Pancreas (tissue), 10 donors: ENCODE measurements at regions not wholly inside any gene's neighbourhood (a gene's known extent, or its start where the extent isn't known, plus 50 kb on each side); places are given as distances from the start of the nearest gene placed in this dataset.
"Not testable (repeated sequence)": the region's sequence is repeated elsewhere in the genome, so short reads cannot be mapped to it uniquely, and the experiment has no call there.

Experiments
- ATAC-seq, 4 donors: fragments of 200-7000 bp; cut with Tn5 transposase; one replicate each; pipeline versions ENCODE4 v1.8.0 to v1.9.1; 2020; ENCODE audit warnings: mild to moderate bottlenecking in 4 of 4, moderate library complexity in 4 of 4
- DNase-seq, 6 donors: peaks; one replicate each; pipeline ENCODE4 v3.0.0-alpha.2; 2020
- FAIRE-seq: peaks from 2 replicates; lab custom pipeline; 2012; peaks lifted over from hg19 to GRCh38; lab: Jason Lieb, UNC
- H3K27ac ChIP-seq, 4 donors: fragments of 200-600 bp; sonication (generic); 1 replicate in 3 of 4; 2 replicates in 1 of 4; pipeline versions ENCODE4 v1.5.0 to v1.8.0; 2020
- H3K27me3 ChIP-seq, 4 donors: fragments of 200-600 bp; one replicate each; pipeline ENCODE4 v1.8.0; 2021
- H3K36me3 ChIP-seq, 3 donors: fragments of 200-600 bp; sonication (generic) in 1 of 3; one replicate each; pipeline versions ENCODE4 v1.5.0 to v1.8.0; 2020 to 2021
- H3K4me1 ChIP-seq, 3 donors: fragments of 200-600 bp; one replicate each; pipeline ENCODE4 v1.8.0; 2021
- H3K4me3 ChIP-seq, 4 donors: fragments of 200-600 bp; sonication (generic) in 2 of 4; one replicate each; pipeline versions ENCODE4 v1.5.0 to v1.8.0; 2020 to 2021
- H3K9me3 ChIP-seq, 4 donors: fragments of 200-600 bp; one replicate each; pipeline ENCODE4 v1.8.0; 2021
- CTCF ChIP-seq, 4 donors: fragments of 200-600 bp; sonication (generic) in 3 of 4; IDR thresholded peaks; one replicate each; pipeline versions ENCODE4 v1.5.0 to v1.8.0; 2021; ENCODE audit warnings: antibody characterized with exemption in 4 of 4
- WGBS, 2 donors: extraction: QIAGEN DNeasy Blood & Tissue Kit; methylation state at CpG; one replicate each; pipeline ENCODE4 v1.1.7; 2013; 5-methylcytosine and 5-hydroxymethylcytosine counted together
- intact Hi-C, 3 donors: fragments of 100-400 bp; cut with DNase I; formaldehyde crosslinking; loops; one replicate each; pipeline versions ENCODE4 v1.11.1 to v1.14.2; 2022
- donor health status: healthy with polysubstance abuse.
- donor health status: DM: no; HTN: no; CAD: no; lungs with moderate emphysema.
- donor health status: DM: no; HTN: no; CAD: no.
- donor health status: control.
- donor health status: control.
- donor health status: Bipolar disorder and iron deficiency.
- donor health status: DM: yes; HTN: yes; CAD: no.
- donor health status: DM: no; HTN: no; CAD: no.
- donor health status: DM: no; HTN: no; CAD: no.
- donor health status: DM: yes; HTN: yes; CAD: no.

DNA sequence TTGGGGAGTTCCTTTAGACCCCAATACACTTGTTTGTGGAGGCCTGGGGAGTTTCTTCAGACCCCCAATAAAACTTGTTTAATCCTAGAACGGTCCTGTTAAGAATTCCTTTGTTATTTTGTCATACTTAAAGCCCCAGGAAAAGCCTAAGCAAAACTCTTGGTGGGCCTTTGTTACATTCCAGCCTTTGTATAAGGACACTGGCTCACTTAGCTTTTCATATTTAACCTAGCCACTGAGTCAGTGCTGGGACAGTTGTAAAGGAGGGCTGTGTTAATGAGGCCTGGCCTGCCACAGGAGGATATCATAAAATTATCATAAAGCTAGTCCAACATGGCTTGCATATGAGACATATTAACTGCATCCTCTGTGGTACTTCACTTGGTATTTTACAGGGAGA, 760.1 kb downstream of the ZNF385D start:
- Histone ChIP-seq H3K4me1 (no peaks in the 10 kb centered on the region), H3K27me3 (no peaks in the 10 kb centered on the region), H3K27ac (no peak overlapping the region), H3K9me3 (no peaks in the 10 kb centered on the region), H3K36me3 (no peaks in the 10 kb centered on the region), H3K4me3 (no peak overlapping the region)
- intact Hi-C loops, result no loop called here
- DNase-seq (no peak), ATAC-seq (no peak), FAIRE-seq (no peak)
- TF ChIP-seq CTCF (IDR thresholded peaks at IDR 0.05), result no peak
- WGBS, 2 donors, result 33 to 56% methylated on average over 1 of the region's 1 CpG

DNA sequence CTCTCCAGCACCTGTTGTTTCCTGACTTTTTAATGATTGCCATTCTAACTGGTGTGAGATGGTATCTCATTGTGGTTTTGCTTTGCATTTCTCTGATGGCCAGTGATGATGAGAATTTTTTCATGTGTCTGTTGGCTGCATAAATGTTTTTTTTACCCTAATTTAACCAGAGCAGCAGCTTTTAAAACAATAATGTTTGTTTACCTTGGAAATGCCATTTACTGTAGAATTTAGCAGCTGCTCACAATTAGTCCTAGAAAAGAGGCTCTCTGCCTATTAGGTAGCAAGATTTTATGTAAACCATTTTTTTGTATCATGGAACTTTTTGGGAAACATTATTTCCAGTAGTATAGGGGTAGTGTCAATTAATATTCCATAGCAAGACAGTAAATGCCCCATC, 761.4 kb downstream of the ZNF385D start:
- intact Hi-C loops, H3K9me3 ChIP-seq, H3K27ac ChIP-seq, FAIRE-seq, DNase-seq, H3K4me3 ChIP-seq, H3K36me3 ChIP-seq, H3K27me3 ChIP-seq, H3K4me1 ChIP-seq, ATAC-seq: not testable (repeated sequence)

DNA sequence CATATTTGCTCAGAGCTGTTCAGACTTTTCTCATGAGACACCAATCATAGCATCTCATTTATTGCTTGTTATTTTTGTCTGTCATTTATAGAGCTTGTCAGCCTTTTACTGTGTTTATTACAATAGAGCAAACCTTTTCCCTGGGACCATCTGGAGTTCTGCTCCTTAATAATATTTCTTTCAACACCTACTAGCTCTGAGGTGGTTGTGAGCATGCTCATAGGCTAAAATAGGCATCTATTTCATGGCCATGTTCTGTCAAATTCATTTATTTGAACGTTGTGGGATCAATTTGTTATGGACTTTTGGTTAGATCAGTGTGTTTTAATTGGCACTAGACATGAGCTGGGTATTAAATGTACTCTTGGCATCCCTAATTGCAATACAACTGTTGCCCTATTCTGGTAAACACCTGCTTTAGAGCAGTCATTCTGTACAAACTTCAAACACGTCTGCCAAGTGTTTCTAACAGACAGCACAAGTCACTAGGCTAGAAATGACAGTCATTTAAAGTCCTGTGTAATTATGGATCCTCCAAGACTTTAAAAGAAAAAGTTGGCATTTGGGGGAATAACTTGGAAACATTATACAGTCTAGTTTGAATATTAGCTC, 766.3 kb downstream of the ZNF385D start:
- Histone ChIP-seq H3K4me3 (no peak overlapping the region), H3K27me3 (no peaks in the 10 kb centered on the region), H3K9me3 (no peaks in the 10 kb centered on the region), H3K36me3 (no peaks in the 10 kb centered on the region), H3K4me1 (no peaks in the 10 kb centered on the region), H3K27ac (no peak overlapping the region)
- 28 to 31% methylated on average over 2 of the region's 2 CpGs for whole genome bisulfite sequencing, 2 donors
- TF ChIP-seq CTCF (IDR thresholded peaks at IDR 0.05), result no peak
- ATAC-seq (no peak), FAIRE-seq (no peak), DNase-seq (no peak)
- intact Hi-C loops, result no loop called here

GRCh38 chr3:20975188-20975651, 775.8 kb downstream of the ZNF385D start:
- H3K36me3 ChIP-seq, result no peaks in the 10 kb centered on the region
- no peaks in the 10 kb centered on the region for H3K9me3 ChIP-seq
- no peak for TF ChIP-seq CTCF (IDR thresholded peaks at IDR 0.05)
- 70 to 81% methylated on average over 5 of the region's 5 CpGs for WGBS, 2 donors
- H3K27ac ChIP-seq, result no peak overlapping the region
- H3K4me1 ChIP-seq, result no peaks in the 10 kb centered on the region
- H3K27me3 ChIP-seq, result no peaks in the 10 kb centered on the region
- ATAC-seq (no peak), FAIRE-seq (no peak), DNase-seq (no peak)
- intact Hi-C loops, result no loop called here
- H3K4me3 ChIP-seq, result no peak overlapping the region

GRCh38 chr3:20974396-20974795, 776.6 kb downstream of the ZNF385D start:
- DNase-seq (no peak), FAIRE-seq (no peak), ATAC-seq (no peak)
- no peaks in the 10 kb centered on the region for H3K9me3 ChIP-seq
- no peaks in the 10 kb centered on the region for H3K27me3 ChIP-seq
- intact Hi-C loops, result no loop called here
- WGBS, 2 donors, result 63 to 68% methylated on average over 3 of the region's 3 CpGs
- no peaks in the 10 kb centered on the region for H3K4me1 ChIP-seq
- TF ChIP-seq CTCF (IDR thresholded peaks at IDR 0.05), result no peak
- H3K27ac ChIP-seq, result no peak overlapping the region
- no peaks in the 10 kb centered on the region for H3K36me3 ChIP-seq
- H3K4me3 ChIP-seq, result no peak overlapping the region

DNA sequence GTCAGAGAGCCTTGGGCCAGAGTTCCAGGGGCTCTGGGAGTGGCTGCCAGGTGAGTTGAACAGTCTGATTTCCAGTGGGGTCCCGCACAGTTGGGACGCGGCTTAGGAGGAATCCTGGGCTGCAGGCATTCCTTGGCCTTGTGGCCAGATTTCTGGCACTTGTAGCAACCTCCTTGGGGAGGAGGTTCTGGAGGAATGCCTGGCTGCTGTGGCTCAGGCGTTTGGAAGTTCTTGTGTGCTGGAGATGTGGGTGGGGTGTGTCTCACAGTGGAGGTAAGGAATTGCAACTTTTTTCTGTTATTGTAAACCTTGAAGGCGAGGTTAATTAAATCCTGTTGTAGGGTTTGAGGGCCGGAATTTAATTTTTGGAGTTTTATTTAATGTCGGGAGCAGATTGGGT, 780.2 kb downstream of the ZNF385D start:
- H3K27me3 ChIP-seq, FAIRE-seq, intact Hi-C loops, ATAC-seq, H3K36me3 ChIP-seq, DNase-seq, H3K9me3 ChIP-seq, H3K4me1 ChIP-seq, H3K27ac ChIP-seq, H3K4me3 ChIP-seq: not testable (repeated sequence)
- WGBS, 2 donors, result 79% methylated on average over 7 of the region's 7 CpGs

DNA sequence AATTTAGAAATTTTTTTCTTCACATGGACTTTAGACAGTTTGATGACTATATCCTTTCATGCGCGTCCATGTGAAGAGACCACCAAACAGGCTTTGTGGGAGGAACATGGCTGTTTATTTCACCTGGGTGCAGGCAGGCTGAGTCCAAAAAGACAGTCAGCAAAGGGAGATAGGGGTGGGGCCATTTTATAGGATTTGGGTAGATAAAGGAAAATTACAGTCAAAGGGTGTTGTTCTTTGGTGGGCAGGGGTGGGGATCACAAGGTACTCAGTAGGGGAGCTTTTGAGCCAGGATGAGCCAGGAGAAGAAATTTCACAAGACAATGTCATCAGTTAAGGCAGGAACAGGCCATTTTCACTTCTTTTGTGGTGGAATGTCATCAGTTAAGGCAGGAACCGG, 781.5 kb upstream of the SGO1 start:
- FAIRE-seq, DNase-seq, ATAC-seq, H3K4me1 ChIP-seq, H3K9me3 ChIP-seq, H3K36me3 ChIP-seq, H3K27me3 ChIP-seq, H3K27ac ChIP-seq, intact Hi-C loops, H3K4me3 ChIP-seq: not testable (repeated sequence)
- WGBS, 2 donors, result 95% methylated on average over 2 of the region's 3 CpGs
